ENCODE measurements at regions not wholly inside any gene's neighbourhood (a gene's known extent, or its start where the extent isn't known, plus 50 kb on each side); places are given as distances from the start of the nearest gene placed in this dataset.

- TF ChIP-seq CTCF (IDR thresholded peaks at IDR 0.05; ENCODE audit: insufficient read depth, low read length, poor library complexity, severe bottlenecking): no peak
- no peak for TF ChIP-seq EZH2phosphoT487 (conservative IDR thresholded peaks at IDR 0.05; ENCODE audit: low read length)
Observed at GRCh38 chr9:82570226-82570625, 492.7 kb downstream of the RASEF start.
